T-helper 17 cell (primary cell): ENCODE measurements at regions not wholly inside any gene's neighbourhood (a gene's known extent, or its start where the extent isn't known, plus 50 kb on each side); places are given as distances from the start of the nearest gene placed in this dataset.

Source experiments
- ATAC-seq: fragments of 150-1000 bp; cut with Tn5 transposase; 2 replicates; pipeline ENCODE4 v1.10.0; 2021; ENCODE audit warnings: mild to moderate bottlenecking, moderate library complexity
- DNase-seq, 3 donors: peaks; one replicate each; pipeline versions ENCODE4 v3.0.0 to v3.0.0-alpha.2; 2020 to 2021
- H3K9me3 ChIP-seq: one replicate; pipeline ENCODE4 v1.7.0; 2013; ENCODE audit warnings: low read length, mild to moderate bottlenecking; ENCODE audit not compliant: control insufficient read depth, poor library complexity, severe bottlenecking
- H3K27ac Mint-ChIP-seq: one replicate; pipeline ENCODE4 v1.8.0; 2022; ENCODE audit warnings: mild to moderate bottlenecking, moderate library complexity, mixed read lengths
- H3K27me3 Mint-ChIP-seq: one replicate; pipeline ENCODE4 v1.8.0; 2022; ENCODE audit warnings: mixed read lengths
- H3K36me3 Mint-ChIP-seq: one replicate; pipeline ENCODE4 v1.8.0; 2022; ENCODE audit warnings: low read depth, mixed read lengths
- H3K4me1 Mint-ChIP-seq: one replicate; pipeline ENCODE4 v1.8.0; 2022; ENCODE audit warnings: mild to moderate bottlenecking, mixed read lengths
- H3K4me3 Mint-ChIP-seq: one replicate; pipeline ENCODE4 v1.8.0; 2022; ENCODE audit warnings: mild to moderate bottlenecking, moderate library complexity, mixed read lengths

GRCh38 chr7:17474724-17475344 is 176.4 kb downstream of the AHR start:
- Mint-ChIP-seq H3K4me3 (no peak overlapping the region), H3K36me3 (no peaks in the 10 kb centered on the region), H3K4me1 (no peaks in the 10 kb centered on the region), H3K27me3 (no peaks in the 10 kb centered on the region), H3K27ac (no peak overlapping the region)
- H3K9me3 ChIP-seq = no peaks in the 10 kb centered on the region
- ATAC-seq = no peak
- no peak for DNase-seq

- H3K4me1 Mint-ChIP-seq = no peaks in the 10 kb centered on the region
- ATAC-seq (no peak), DNase-seq (no peak)
- no peak overlapping the region for H3K4me3 Mint-ChIP-seq
- H3K27me3 Mint-ChIP-seq = no peaks in the 10 kb centered on the region
- no peak overlapping the region for H3K27ac Mint-ChIP-seq
- no peaks in the 10 kb centered on the region for H3K9me3 ChIP-seq
- H3K36me3 Mint-ChIP-seq = no peaks in the 10 kb centered on the region
Observed at GRCh38 chr7:17477182-17477581, 178.7 kb downstream of the AHR start.

- Mint-ChIP-seq H3K27me3 (no peaks in the 10 kb centered on the region), H3K27ac (no peak overlapping the region), H3K36me3 (no peaks in the 10 kb centered on the region), H3K4me3 (no peak overlapping the region), H3K4me1 (no peaks in the 10 kb centered on the region)
- ATAC-seq = no peak
- no peaks in the 10 kb centered on the region for H3K9me3 ChIP-seq
- no peak for DNase-seq
Observed at GRCh38 chr7:17481118-17481517, 182.7 kb downstream of the AHR start.

GRCh38 chr7:17485368-17485767 is 186.9 kb downstream of the AHR start:
- H3K27me3 Mint-ChIP-seq = no peaks in the 10 kb centered on the region
- peaks cover 2% of the 10 kb centered on the region for H3K4me1 Mint-ChIP-seq

GRCh38 chr7:17485904-17486303 is 187.5 kb downstream of the AHR start:
- Mint-ChIP-seq H3K4me3 (no peak overlapping the region), H3K4me1 (peaks cover 2% of the 10 kb centered on the region), H3K27ac (no peak overlapping the region), H3K36me3 (no peaks in the 10 kb centered on the region), H3K27me3 (no peaks in the 10 kb centered on the region)
- no peaks in the 10 kb centered on the region for H3K9me3 ChIP-seq
- DNase-seq (no peak), ATAC-seq (no peak)

More at GRCh38 chr7:17485368-17485767, 186.9 kb downstream of the AHR start:
- Mint-ChIP-seq H3K4me3 (no peak overlapping the region), H3K27ac (no peak overlapping the region), H3K36me3 (no peaks in the 10 kb centered on the region)
- no peak for DNase-seq
- no peaks in the 10 kb centered on the region for H3K9me3 ChIP-seq
- no peak for ATAC-seq

GRCh38 chr7:17486835-17487234 is 188.4 kb downstream of the AHR start:
- no peak overlapping the region for H3K4me3 Mint-ChIP-seq
- H3K4me1 Mint-ChIP-seq = peaks cover 2% of the 10 kb centered on the region
- ATAC-seq = no peak
- H3K36me3 Mint-ChIP-seq = no peaks in the 10 kb centered on the region
- no peak for DNase-seq
- H3K27ac Mint-ChIP-seq = no peak overlapping the region
- no peaks in the 10 kb centered on the region for H3K27me3 Mint-ChIP-seq
- H3K9me3 ChIP-seq = no peaks in the 10 kb centered on the region

GRCh38 chr7:17487343-17487742 is 188.9 kb downstream of the AHR start:
- Mint-ChIP-seq H3K4me1 (peaks cover 2% of the 10 kb centered on the region), H3K27me3 (no peaks in the 10 kb centered on the region), H3K27ac (no peak overlapping the region), H3K36me3 (no peaks in the 10 kb centered on the region), H3K4me3 (no peak overlapping the region)
- DNase-seq (no peak), ATAC-seq (no peak)
- H3K9me3 ChIP-seq = no peaks in the 10 kb centered on the region

GRCh38 chr7:17488829-17489228 is 190.4 kb downstream of the AHR start:
- ATAC-seq = no peak
- H3K4me1 Mint-ChIP-seq = peaks cover 2% of the 10 kb centered on the region
- H3K9me3 ChIP-seq = no peaks in the 10 kb centered on the region
- no peaks in the 10 kb centered on the region for H3K27me3 Mint-ChIP-seq
- no peaks in the 10 kb centered on the region for H3K36me3 Mint-ChIP-seq
- no peak for DNase-seq
- H3K27ac Mint-ChIP-seq = no peak overlapping the region
- H3K4me3 Mint-ChIP-seq = no peak overlapping the region

GRCh38 chr7:17489961-17490360 is 191.5 kb downstream of the AHR start:
- Mint-ChIP-seq H3K36me3 (no peaks in the 10 kb centered on the region), H3K4me3 (no peak overlapping the region)
- no peak for DNase-seq

GRCh38 chr7:17490825-17491224 is 192.4 kb downstream of the AHR start:
- H3K4me3 Mint-ChIP-seq = no peak overlapping the region
- no peaks in the 10 kb centered on the region for H3K36me3 Mint-ChIP-seq
- no peak for DNase-seq
- H3K27me3 Mint-ChIP-seq = peaks cover 4% of the 10 kb centered on the region
- H3K4me1 Mint-ChIP-seq = peaks cover 2% of the 10 kb centered on the region
- H3K27ac Mint-ChIP-seq = peak overlapping the region; percentile 74
- H3K9me3 ChIP-seq = no peaks in the 10 kb centered on the region
- ATAC-seq = no peak

More at GRCh38 chr7:17489961-17490360, 191.5 kb downstream of the AHR start:
- no peak for ATAC-seq
- H3K27me3 Mint-ChIP-seq = peaks cover 4% of the 10 kb centered on the region
- peak overlapping the region; percentile 74 for H3K27ac Mint-ChIP-seq
- peaks cover 2% of the 10 kb centered on the region for H3K4me1 Mint-ChIP-seq
- H3K9me3 ChIP-seq = no peaks in the 10 kb centered on the region

GRCh38 chr7:17492437-17492836 is 194.0 kb downstream of the AHR start:
- Mint-ChIP-seq H3K27me3 (peaks cover 5% of the 10 kb centered on the region), H3K4me3 (no peak overlapping the region), H3K27ac (no peak overlapping the region), H3K4me1 (peaks cover 4% of the 10 kb centered on the region), H3K36me3 (no peaks in the 10 kb centered on the region)
- no peak for DNase-seq
- no peaks in the 10 kb centered on the region for H3K9me3 ChIP-seq
- no peak for ATAC-seq

GRCh38 chr7:17493446-17493845 is 195.0 kb downstream of the AHR start:
- ATAC-seq (no peak), DNase-seq (no peak)
- Mint-ChIP-seq H3K27ac (no peak overlapping the region), H3K4me1 (peaks cover 4% of the 10 kb centered on the region), H3K27me3 (peaks cover 8% of the 10 kb centered on the region), H3K4me3 (no peak overlapping the region), H3K36me3 (no peaks in the 10 kb centered on the region)
- H3K9me3 ChIP-seq = no peaks in the 10 kb centered on the region

GRCh38 chr7:17495655-17496394 is 197.4 kb downstream of the AHR start:
- H3K9me3 ChIP-seq = no peaks in the 10 kb centered on the region
- ATAC-seq = no peak
- Mint-ChIP-seq H3K36me3 (no peaks in the 10 kb centered on the region), H3K27me3 (peaks cover 14% of the 10 kb centered on the region), H3K27ac (no peak overlapping the region), H3K4me3 (no peak overlapping the region), H3K4me1 (peaks cover 2% of the 10 kb centered on the region)
- no peak for DNase-seq

- no peak for ATAC-seq
Observed at GRCh38 chr7:17497136-17497535, 198.7 kb downstream of the AHR start.

More at GRCh38 chr7:17497136-17497535, 198.7 kb downstream of the AHR start:
- H3K4me1 Mint-ChIP-seq = peaks cover 2% of the 10 kb centered on the region
- H3K9me3 ChIP-seq = no peaks in the 10 kb centered on the region
- no peak overlapping the region for H3K4me3 Mint-ChIP-seq
- H3K27me3 Mint-ChIP-seq = peaks cover 14% of the 10 kb centered on the region
- H3K27ac Mint-ChIP-seq = no peak overlapping the region
- no peak for DNase-seq
- no peaks in the 10 kb centered on the region for H3K36me3 Mint-ChIP-seq
